Brain microvascular endothelial cell (primary cell): ENCODE measurements at regions not wholly inside any gene's neighbourhood (a gene's known extent, or its start where the extent isn't known, plus 50 kb on each side); places are given as distances from the start of the nearest gene placed in this dataset.

Experiments
- DNase-seq: peaks from one replicate; pipeline ENCODE4 v3.0.0-alpha.2; 2020
- H3K27ac ChIP-seq: fragments of 250-450 bp; sonication (Bioruptor Pico); 2 replicates; pipeline ENCODE4 v1.5.1; 2020; ENCODE audit warnings: mild to moderate bottlenecking, moderate library complexity
- H3K27me3 ChIP-seq: fragments of 250-450 bp; sonication (Bioruptor Pico); replicated peaks from 2 replicates; pipeline ENCODE4 v1.5.1; 2020; ENCODE audit warnings: mild to moderate bottlenecking
- H3K36me3 ChIP-seq: fragments of 250-450 bp; sonication (Bioruptor Pico); replicated peaks from 2 replicates; pipeline ENCODE4 v1.5.1; 2020; ENCODE audit warnings: mild to moderate bottlenecking
- H3K4me3 ChIP-seq: 2 replicates; pipeline ENCODE4 v1.5.1; 2011; ENCODE audit warnings: low read depth, mild to moderate bottlenecking, control low read depth, low read length, moderate library complexity
- in situ Hi-C: cut with HindIII; loops from 2 replicates; pipeline ENCODE4 v1.10.0; 2017; ENCODE audit warnings: low sequenced_read_pairs, low pct_ligation_motif_present
- TF ChIP-seq, protein P1 (sequence below): IDR thresholded peaks from 2 replicates; pipeline ENCODE4 v1.5.1; 2011; ENCODE audit warnings: low read depth, mild to moderate bottlenecking, moderate library complexity, low read length, control low read depth, inconsistent platforms; ENCODE audit errors: missing control alignments

DNA sequence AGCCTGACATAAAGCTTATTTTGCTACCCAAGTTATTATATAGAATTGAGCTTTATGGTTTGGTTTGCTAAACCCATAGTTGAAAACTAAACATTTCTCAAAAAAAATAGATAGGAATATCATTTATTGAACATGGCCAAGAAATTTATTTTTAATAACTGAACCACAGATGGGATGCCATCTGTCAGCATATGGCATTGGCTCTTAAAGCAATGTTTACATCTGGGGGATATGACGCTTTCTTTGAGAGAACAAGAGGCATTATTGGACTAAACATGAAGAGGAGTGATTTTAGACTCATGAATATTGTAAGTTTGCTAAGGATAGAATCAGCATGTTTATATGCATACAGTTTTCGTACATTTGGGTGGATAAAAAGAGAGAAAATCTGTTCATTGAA is 132.6 kb upstream of the SLIT2 start:
- DNase-seq = no peak
- Histone ChIP-seq H3K36me3 (no peaks in the 10 kb centered on the region), H3K27me3 (no peaks in the 10 kb centered on the region), H3K4me3 (no peak overlapping the region), H3K27ac (no peak overlapping the region)
- in situ Hi-C loops = no loop called here
- TF ChIP-seq, protein P1, sequence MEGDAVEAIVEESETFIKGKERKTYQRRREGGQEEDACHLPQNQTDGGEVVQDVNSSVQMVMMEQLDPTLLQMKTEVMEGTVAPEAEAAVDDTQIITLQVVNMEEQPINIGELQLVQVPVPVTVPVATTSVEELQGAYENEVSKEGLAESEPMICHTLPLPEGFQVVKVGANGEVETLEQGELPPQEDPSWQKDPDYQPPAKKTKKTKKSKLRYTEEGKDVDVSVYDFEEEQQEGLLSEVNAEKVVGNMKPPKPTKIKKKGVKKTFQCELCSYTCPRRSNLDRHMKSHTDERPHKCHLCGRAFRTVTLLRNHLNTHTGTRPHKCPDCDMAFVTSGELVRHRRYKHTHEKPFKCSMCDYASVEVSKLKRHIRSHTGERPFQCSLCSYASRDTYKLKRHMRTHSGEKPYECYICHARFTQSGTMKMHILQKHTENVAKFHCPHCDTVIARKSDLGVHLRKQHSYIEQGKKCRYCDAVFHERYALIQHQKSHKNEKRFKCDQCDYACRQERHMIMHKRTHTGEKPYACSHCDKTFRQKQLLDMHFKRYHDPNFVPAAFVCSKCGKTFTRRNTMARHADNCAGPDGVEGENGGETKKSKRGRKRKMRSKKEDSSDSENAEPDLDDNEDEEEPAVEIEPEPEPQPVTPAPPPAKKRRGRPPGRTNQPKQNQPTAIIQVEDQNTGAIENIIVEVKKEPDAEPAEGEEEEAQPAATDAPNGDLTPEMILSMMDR = no peak

DNA sequence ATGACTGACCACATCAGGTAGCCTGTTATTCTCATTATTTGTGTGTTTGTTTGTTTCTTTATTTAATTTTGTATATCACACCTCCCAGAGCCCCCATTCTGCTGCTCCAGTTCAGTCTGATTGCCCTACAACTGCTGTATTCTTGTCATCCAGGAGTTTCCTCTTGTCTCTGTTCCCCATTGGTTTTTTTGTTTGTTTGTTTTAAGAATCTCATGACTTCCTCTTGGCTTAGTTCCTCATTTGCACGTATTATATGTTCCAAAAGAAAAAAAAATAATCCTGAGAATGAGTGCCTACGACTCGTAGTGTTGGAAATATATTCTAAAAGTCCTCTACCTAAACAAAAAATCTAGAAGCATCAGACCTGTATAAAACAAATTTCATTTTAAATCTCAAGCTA is 142.3 kb upstream of the SLIT2 start:
- in situ Hi-C loops = no loop called here
- no peaks in the 10 kb centered on the region for H3K36me3 ChIP-seq
- TF ChIP-seq, protein P1 = no peak
- no peaks in the 10 kb centered on the region for H3K27me3 ChIP-seq
- no peak overlapping the region for H3K27ac ChIP-seq
- no peak overlapping the region for H3K4me3 ChIP-seq
- no peak for DNase-seq

DNA sequence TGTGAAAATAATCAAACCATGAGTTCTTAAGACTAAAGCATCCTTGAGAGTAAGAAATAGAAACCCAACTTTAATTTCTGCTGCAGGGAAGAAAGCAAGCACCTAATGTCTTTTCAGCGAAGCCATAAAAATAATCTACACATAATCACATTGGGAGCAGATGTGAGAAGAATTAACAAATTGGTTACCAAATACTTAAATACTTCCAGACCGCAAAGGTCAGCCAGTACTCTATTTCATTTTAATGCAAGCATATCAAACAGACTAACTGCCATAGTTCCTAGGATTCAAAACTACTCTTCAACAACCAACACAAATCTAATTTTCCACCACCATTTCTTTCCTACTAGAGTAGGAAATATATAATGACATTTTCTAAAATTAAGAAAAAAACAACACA is 144.8 kb upstream of the SLIT2 start:
- TF ChIP-seq, protein P1 = no peak
- no peak overlapping the region for H3K4me3 ChIP-seq
- H3K36me3 ChIP-seq = no peaks in the 10 kb centered on the region
- H3K27ac ChIP-seq = no peak overlapping the region
- no peaks in the 10 kb centered on the region for H3K27me3 ChIP-seq
- DNase-seq = no peak
- in situ Hi-C loops = no loop called here

DNA sequence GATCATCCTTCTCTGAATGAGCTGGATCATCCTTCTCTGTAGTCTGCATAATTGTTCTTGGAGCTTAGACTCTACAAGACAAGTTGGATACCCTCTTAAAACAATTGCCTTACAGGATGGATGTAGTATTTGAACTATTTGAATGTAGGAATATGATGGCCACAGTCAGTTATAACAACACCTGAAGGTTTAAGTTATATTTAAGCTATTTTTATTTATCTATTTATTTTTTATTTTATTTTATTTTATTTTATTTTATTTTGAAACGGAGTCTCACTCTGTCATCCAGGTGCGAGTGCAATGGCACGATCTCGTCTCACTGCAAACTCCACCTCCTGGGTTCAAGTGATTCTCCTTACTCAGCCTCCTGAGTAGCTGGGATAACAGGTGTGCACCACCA is 149.9 kb upstream of the SLIT2 start:
- in situ Hi-C loops = no loop called here
- DNase-seq = no peak
- TF ChIP-seq, protein P1 = no peak
- Histone ChIP-seq H3K27ac (no peak overlapping the region), H3K27me3 (no peaks in the 10 kb centered on the region), H3K4me3 (no peak overlapping the region), H3K36me3 (no peaks in the 10 kb centered on the region)

DNA sequence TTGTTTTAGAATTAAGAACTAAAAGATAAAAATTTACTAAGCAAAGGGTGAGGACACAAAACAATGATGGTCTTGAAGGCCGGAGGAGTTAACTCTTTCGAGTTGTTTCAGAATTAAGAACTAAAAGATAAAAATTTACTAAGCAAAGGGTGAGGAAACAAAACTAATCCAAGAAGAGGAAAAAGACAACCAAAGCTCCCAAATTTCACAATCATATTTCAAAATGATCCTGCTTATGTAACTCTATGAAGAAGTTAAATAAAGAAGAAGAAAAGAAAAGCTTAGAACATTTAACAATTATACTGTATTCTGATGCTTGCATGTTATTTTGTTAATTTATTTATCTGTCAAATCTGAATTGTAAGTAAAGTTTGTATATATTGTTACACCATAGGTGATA is 154.8 kb upstream of the SLIT2 start:
- no peaks in the 10 kb centered on the region for H3K36me3 ChIP-seq
- TF ChIP-seq, protein P1 = no peak
- no peak for DNase-seq
- H3K27me3 ChIP-seq = no peaks in the 10 kb centered on the region
- no peak overlapping the region for H3K4me3 ChIP-seq
- no peak overlapping the region for H3K27ac ChIP-seq
- in situ Hi-C loops = no loop called here

DNA sequence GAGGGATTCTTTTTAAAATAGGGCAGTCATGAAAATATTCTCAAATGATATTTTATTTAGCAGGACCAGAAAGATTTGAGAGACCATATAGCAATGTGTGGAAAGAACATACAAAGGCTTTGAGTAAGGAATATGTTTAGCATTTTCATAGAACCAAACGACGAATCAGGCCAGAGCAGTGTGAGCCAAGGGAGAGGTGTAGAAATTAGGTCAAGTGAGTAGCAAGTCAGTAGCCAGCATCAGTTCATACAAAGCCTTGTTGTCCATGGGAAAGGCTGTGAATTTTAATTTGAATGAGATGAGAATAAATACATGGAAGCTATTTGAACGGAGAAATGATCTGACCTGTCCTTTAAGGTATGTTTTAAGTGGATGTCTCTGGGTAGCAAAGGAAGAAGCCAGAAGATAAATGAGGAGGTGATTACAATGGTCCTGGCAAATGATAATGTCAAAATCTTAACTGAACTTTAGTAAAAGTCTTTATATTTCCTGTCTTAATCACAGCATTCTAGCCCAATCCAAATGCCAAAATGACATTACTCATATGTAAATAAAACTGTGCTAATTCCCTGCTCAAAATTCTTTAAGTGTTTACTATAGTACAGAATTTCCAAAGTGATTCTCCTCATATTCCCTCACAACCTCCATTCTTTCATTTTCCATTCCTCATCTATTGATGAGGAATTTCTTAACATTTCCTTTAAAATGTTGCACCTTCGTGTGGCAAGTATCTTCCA is 155.7 kb upstream of the SLIT2 start:
- DNase-seq = no peak
- H3K27me3 ChIP-seq = no peaks in the 10 kb centered on the region
- TF ChIP-seq, protein P1 = no peak
- in situ Hi-C loops = no loop called here
- no peaks in the 10 kb centered on the region for H3K36me3 ChIP-seq
- no peak overlapping the region for H3K4me3 ChIP-seq
- H3K27ac ChIP-seq = no peak overlapping the region
